A673 (cell line): ENCODE measurements at regions not wholly inside any gene's neighbourhood (a gene's known extent, or its start where the extent isn't known, plus 50 kb on each side); places are given as distances from the start of the nearest gene placed in this dataset.

Experiments used
- EZH2 ChIP-seq: fragments of 200-600 bp; sonication (generic); IDR thresholded peaks from 2 replicates; pipeline ENCODE4 v1.6.1; 2017; ENCODE audit warnings: borderline replicate concordance, low read depth, mild to moderate bottlenecking, mixed read lengths, antibody characterized with exemption, low read length; ENCODE audit not compliant: poor library complexity, severe bottlenecking
- TF ChIP-seq, protein P1 (sequence below): fragments of 300-800, 200-600 bp; sonication (generic); conservative IDR thresholded peaks from 2 replicates; pipeline ENCODE4 v1.5.1; 2017; ENCODE audit warnings: low read depth, mild to moderate bottlenecking, antibody characterized with exemption, low read length, moderate library complexity, mixed read lengths

DNA sequence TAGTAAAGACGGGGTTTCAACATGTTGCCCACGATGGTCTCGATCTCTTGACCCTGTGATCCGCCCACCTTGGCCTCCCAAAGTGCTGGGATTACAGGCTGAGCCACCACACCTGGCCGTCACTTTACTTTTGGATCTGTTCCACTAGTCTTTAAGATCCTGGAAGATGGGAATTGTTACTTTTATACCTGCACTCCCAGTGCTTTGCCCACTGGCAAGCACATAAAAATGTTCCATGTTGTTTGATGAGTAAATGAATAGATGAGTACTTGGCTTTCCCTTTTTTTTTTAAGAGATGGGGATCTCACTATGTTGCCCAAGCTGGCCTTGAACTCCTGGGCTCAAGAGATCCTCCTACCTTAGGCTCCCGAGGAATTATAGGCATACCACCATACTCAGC is 84.8 kb upstream of the SASH1 start:
- TF ChIP-seq, protein P1, sequence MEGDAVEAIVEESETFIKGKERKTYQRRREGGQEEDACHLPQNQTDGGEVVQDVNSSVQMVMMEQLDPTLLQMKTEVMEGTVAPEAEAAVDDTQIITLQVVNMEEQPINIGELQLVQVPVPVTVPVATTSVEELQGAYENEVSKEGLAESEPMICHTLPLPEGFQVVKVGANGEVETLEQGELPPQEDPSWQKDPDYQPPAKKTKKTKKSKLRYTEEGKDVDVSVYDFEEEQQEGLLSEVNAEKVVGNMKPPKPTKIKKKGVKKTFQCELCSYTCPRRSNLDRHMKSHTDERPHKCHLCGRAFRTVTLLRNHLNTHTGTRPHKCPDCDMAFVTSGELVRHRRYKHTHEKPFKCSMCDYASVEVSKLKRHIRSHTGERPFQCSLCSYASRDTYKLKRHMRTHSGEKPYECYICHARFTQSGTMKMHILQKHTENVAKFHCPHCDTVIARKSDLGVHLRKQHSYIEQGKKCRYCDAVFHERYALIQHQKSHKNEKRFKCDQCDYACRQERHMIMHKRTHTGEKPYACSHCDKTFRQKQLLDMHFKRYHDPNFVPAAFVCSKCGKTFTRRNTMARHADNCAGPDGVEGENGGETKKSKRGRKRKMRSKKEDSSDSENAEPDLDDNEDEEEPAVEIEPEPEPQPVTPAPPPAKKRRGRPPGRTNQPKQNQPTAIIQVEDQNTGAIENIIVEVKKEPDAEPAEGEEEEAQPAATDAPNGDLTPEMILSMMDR, result no peak
- TF ChIP-seq EZH2, result no peak
